Effector memory CD8-positive, alpha-beta T cell (primary cell): ENCODE measurements at regions not wholly inside any gene's neighbourhood (a gene's known extent, or its start where the extent isn't known, plus 50 kb on each side); places are given as distances from the start of the nearest gene placed in this dataset.
"Not testable (repeated sequence)": the region's sequence is repeated elsewhere in the genome, so short reads cannot be mapped to it uniquely, and the experiment has no call there.

Experiments used
- ATAC-seq: fragments of 150-1000 bp; cut with Tn5 transposase; replicated peaks from 2 replicates; pipeline ENCODE4 v1.10.0; 2021; ENCODE audit warnings: mild to moderate bottlenecking, moderate library complexity
- DNase-seq, 3 experiments: peaks; one replicate each; pipeline ENCODE4 v3.0.0; 2021
- H3K27ac Mint-ChIP-seq, 2 donors: one replicate each; pipeline ENCODE4 v1.8.0; 2022; ENCODE audit warnings: mild to moderate bottlenecking in 2 of 2, mixed read lengths in 2 of 2, moderate library complexity in 2 of 2
- H3K27me3 Mint-ChIP-seq, 2 donors: one replicate each; pipeline ENCODE4 v1.8.0; 2022; ENCODE audit warnings: mixed read lengths in 2 of 2
- H3K36me3 Mint-ChIP-seq: one replicate; pipeline ENCODE4 v1.8.0; 2022; ENCODE audit warnings: mild to moderate bottlenecking, moderate library complexity, mixed read lengths; ENCODE audit not compliant: insufficient read depth
- H3K4me1 Mint-ChIP-seq, 2 donors: one replicate each; pipeline ENCODE4 v1.8.0; 2022; ENCODE audit warnings: low read depth in 2 of 2, mixed read lengths in 2 of 2
- H3K4me3 Mint-ChIP-seq, 2 donors: one replicate each; pipeline ENCODE4 v1.8.0; 2022; ENCODE audit warnings: mild to moderate bottlenecking in 2 of 2, mixed read lengths in 2 of 2, moderate library complexity in 2 of 2
- H3K9me3 Mint-ChIP-seq, 2 donors: one replicate each; pipeline ENCODE4 v1.8.0; 2022; ENCODE audit warnings: mixed read lengths in 2 of 2

DNA sequence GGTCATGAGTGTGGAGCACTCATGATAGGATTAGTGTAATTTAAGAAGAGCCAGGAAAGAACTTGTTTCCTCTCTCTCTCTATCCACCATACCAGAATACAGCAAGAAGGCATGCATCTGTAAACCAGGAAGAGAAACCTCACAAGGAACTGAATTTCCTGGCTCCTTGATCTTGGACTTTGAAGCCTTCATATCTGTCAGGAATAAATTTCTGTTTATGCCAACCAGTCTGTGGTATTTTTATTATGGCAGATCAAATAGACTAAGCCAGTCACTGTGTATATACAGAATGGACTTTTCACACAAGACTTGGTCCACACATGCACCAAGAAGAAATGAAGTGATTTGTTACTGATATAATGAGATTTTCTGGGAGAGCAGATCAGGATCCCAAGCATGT, 930.1 kb upstream of the TMEFF2 start:
- no peak for DNase-seq
- no peak overlapping the region for H3K4me3 Mint-ChIP-seq
- no peaks in the 10 kb centered on the region for H3K9me3 Mint-ChIP-seq
- H3K36me3 Mint-ChIP-seq: no peaks in the 10 kb centered on the region
- no peak for ATAC-seq
- no peaks in the 10 kb centered on the region for H3K27me3 Mint-ChIP-seq
- no peaks in the 10 kb centered on the region for H3K4me1 Mint-ChIP-seq
- H3K27ac Mint-ChIP-seq: no peak overlapping the region

DNA sequence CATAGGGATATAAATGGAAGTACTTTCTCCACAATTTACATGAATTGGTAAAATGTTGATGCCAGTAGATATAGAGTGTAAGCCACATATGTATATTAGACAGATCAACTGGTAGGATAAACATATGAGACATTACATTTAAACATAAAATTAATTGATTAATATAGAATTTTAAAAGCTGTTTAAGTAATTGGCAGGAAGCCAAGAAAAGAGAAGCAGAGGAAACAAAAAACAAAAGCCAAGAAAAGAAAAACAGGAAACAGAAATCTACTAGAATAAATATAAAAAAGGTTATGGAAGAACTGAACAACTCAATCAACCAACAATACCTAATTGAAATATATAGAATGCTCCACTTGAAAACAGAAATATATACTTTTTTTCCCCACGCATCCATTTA, 920.1 kb upstream of the TMEFF2 start:
- Mint-ChIP-seq H3K4me3 (no peak overlapping the region), H3K27me3 (no peaks in the 10 kb centered on the region), H3K27ac (no peak overlapping the region), H3K9me3 (no peaks in the 10 kb centered on the region), H3K36me3 (no peaks in the 10 kb centered on the region), H3K4me1 (no peaks in the 10 kb centered on the region)
- DNase-seq (no peak), ATAC-seq (no peak)

GRCh38 chr2:193112986-193113385, 918.3 kb upstream of the TMEFF2 start:
- no peaks in the 10 kb centered on the region for H3K4me1 Mint-ChIP-seq
- no peak for ATAC-seq
- H3K27ac Mint-ChIP-seq: no peak overlapping the region
- no peak for DNase-seq
- H3K9me3 Mint-ChIP-seq: no peaks in the 10 kb centered on the region
- H3K27me3 Mint-ChIP-seq: no peaks in the 10 kb centered on the region
- no peak overlapping the region for H3K4me3 Mint-ChIP-seq
- no peaks in the 10 kb centered on the region for H3K36me3 Mint-ChIP-seq

- H3K36me3 Mint-ChIP-seq: no peaks in the 10 kb centered on the region
- no peak overlapping the region for H3K4me3 Mint-ChIP-seq
- DNase-seq: no peak
- no peaks in the 10 kb centered on the region for H3K27me3 Mint-ChIP-seq
- no peak overlapping the region for H3K27ac Mint-ChIP-seq
- ATAC-seq: no peak
- H3K9me3 Mint-ChIP-seq: peaks cover 1 to 6% of the 10 kb centered on the region in 2 donors
- H3K4me1 Mint-ChIP-seq: no peaks in the 10 kb centered on the region
These were observed 908.3 kb upstream of the TMEFF2 start for GRCh38 chr2:193103064-193103463.

GRCh38 chr2:193101591-193101990, 906.9 kb upstream of the TMEFF2 start:
- Mint-ChIP-seq H3K4me3 (no peak overlapping the region), H3K4me1 (no peaks in the 10 kb centered on the region), H3K9me3 (peaks cover 3 to 6% of the 10 kb centered on the region in 2 donors), H3K36me3 (no peaks in the 10 kb centered on the region), H3K27me3 (no peaks in the 10 kb centered on the region), H3K27ac (no peak overlapping the region)
- DNase-seq (no peak), ATAC-seq (no peak)

GRCh38 chr2:193088026-193088425, 893.3 kb upstream of the TMEFF2 start:
- Mint-ChIP-seq H3K27me3 (no peaks in the 10 kb centered on the region), H3K4me1 (no peaks in the 10 kb centered on the region), H3K36me3 (no peaks in the 10 kb centered on the region), H3K27ac (no peak overlapping the region), H3K9me3 (peaks cover 3 to 10% of the 10 kb centered on the region in 2 donors), H3K4me3 (no peak overlapping the region)
- ATAC-seq: no peak
- DNase-seq: no peak

- Mint-ChIP-seq H3K9me3 (peaks cover 1 to 7% of the 10 kb centered on the region in 2 donors), H3K4me3 (no peak overlapping the region), H3K27me3 (no peaks in the 10 kb centered on the region), H3K4me1 (no peaks in the 10 kb centered on the region), H3K36me3 (no peaks in the 10 kb centered on the region), H3K27ac (no peak overlapping the region)
- ATAC-seq (no peak), DNase-seq (no peak)
These were observed 882.3 kb upstream of the TMEFF2 start for GRCh38 chr2:193076995-193077394.

DNA sequence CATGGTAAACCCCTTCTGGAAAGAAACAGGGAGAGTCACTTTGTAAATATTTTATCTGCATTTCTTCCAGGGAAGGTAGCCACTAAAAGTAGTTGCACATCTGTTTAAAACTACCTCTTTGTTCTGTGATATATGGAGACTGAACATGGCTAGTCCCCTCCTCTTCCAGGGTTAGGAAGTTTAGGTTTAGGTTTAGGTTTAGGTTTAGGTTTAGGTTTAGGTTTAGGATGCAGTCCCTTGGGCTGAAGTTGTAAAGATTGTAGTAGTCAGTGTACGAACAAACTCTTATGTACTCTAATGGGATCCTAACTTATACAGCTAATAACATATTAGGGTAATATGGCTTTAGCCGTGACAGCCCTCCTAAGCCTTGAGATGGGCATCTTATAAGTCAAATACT, 880.2 kb upstream of the TMEFF2 start:
- ATAC-seq (no peak), DNase-seq (no peak)
- no peaks in the 10 kb centered on the region for H3K36me3 Mint-ChIP-seq
- no peak overlapping the region for H3K4me3 Mint-ChIP-seq
- H3K4me1 Mint-ChIP-seq: no peaks in the 10 kb centered on the region
- H3K27ac Mint-ChIP-seq: no peak overlapping the region
- H3K9me3 Mint-ChIP-seq: peaks cover 1 to 10% of the 10 kb centered on the region in 2 donors
- no peaks in the 10 kb centered on the region for H3K27me3 Mint-ChIP-seq

DNA sequence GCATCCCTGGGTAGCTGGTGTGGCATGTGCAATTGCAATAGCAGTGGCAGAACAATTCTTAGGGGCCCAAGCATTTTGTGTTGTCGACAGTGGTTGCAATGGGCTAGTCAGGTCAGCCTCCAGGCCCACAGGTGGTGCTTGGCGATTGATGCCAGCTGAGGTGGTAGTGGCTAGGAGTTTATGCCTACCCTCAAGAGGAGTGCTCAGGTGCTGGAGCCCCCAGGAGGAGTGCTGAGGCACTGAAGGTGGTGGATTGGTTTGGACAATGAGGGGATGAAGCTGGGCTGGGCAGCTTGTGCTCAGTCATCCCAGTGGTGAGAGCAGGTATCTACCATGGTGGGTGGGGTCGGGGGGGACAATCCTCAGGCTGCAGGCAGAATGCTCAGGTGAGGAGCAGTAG, 877.9 kb upstream of the TMEFF2 start:
- Mint-ChIP-seq H3K27me3 (no peaks in the 10 kb centered on the region), H3K27ac (no peak overlapping the region), H3K9me3 (peaks cover 1 to 10% of the 10 kb centered on the region in 2 donors), H3K4me1 (no peaks in the 10 kb centered on the region), H3K4me3 (no peak overlapping the region), H3K36me3 (no peaks in the 10 kb centered on the region)
- no peak for ATAC-seq
- DNase-seq: no peak

DNA sequence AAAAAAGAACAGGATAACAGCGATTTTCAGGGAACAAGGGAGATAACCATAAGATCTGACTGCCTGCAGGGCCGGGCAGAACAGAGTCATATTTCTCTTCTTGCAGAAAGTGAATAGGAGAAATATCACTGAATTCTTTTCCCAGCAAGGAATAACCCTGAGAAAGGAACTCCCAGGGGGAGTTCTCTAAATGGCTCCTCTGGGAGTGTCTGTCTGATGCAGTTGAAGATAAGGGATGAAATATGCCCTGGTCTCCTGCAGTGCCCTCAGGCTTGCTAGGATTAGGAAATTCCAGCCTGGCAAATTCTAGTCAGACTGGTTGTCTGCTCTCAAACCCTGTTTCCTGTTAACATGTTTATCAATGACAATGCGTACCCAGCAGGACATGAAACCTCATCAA, 830.8 kb upstream of the TMEFF2 start:
- not testable (repeated sequence) for H3K27me3 Mint-ChIP-seq, DNase-seq, H3K36me3 Mint-ChIP-seq, ATAC-seq, H3K4me1 Mint-ChIP-seq, H3K4me3 Mint-ChIP-seq, H3K27ac Mint-ChIP-seq
- H3K9me3 Mint-ChIP-seq: peaks cover 4 to 12% of the 10 kb centered on the region in 2 donors

DNA sequence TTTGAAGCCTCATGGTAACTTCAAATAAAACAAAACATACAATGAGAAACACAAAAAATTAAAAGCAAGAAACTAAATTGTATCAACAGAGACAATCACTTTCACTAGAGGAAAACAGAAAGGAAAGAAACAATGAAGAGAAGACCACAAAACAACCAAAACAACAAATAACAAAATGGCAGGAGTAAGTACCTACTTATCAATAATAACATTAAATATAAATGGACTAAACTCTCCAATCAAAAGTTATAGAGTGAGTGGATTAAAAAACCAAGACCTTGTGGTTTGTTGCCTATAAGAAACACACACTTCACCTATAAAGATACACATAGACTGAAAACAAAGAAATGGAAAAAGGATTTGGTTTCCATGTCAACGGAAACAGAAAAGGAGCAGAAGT, 830.1 kb upstream of the TMEFF2 start:
- no peak for DNase-seq
- H3K36me3 Mint-ChIP-seq: no peaks in the 10 kb centered on the region
- H3K4me3 Mint-ChIP-seq: no peak overlapping the region
- no peak overlapping the region for H3K27ac Mint-ChIP-seq
- peaks cover 2 to 7% of the 10 kb centered on the region in 2 donors for H3K9me3 Mint-ChIP-seq
- no peak for ATAC-seq
- H3K4me1 Mint-ChIP-seq: no peaks in the 10 kb centered on the region
- H3K27me3 Mint-ChIP-seq: no peaks in the 10 kb centered on the region

GRCh38 chr2:193011870-193012269, 817.1 kb upstream of the TMEFF2 start:
- DNase-seq: no peak
- Mint-ChIP-seq H3K27ac (no peak overlapping the region), H3K9me3 (peaks cover 0 to 5% of the 10 kb centered on the region in 2 donors), H3K36me3 (no peaks in the 10 kb centered on the region), H3K27me3 (no peaks in the 10 kb centered on the region), H3K4me3 (no peak overlapping the region), H3K4me1 (no peaks in the 10 kb centered on the region)
- ATAC-seq: no peak

- Mint-ChIP-seq H3K4me1 (no peaks in the 10 kb centered on the region), H3K27ac (no peak overlapping the region), H3K4me3 (no peak overlapping the region), H3K9me3 (peaks cover 5 to 6% of the 10 kb centered on the region in 2 donors), H3K36me3 (no peaks in the 10 kb centered on the region), H3K27me3 (no peaks in the 10 kb centered on the region)
- ATAC-seq (no peak), DNase-seq (no peak)
These were observed 798.3 kb upstream of the TMEFF2 start for GRCh38 chr2:192993059-192993458.

- H3K4me3 Mint-ChIP-seq: no peak overlapping the region
- ATAC-seq: no peak
- no peaks in the 10 kb centered on the region for H3K4me1 Mint-ChIP-seq
- H3K36me3 Mint-ChIP-seq: no peaks in the 10 kb centered on the region
- no peaks in the 10 kb centered on the region for H3K27me3 Mint-ChIP-seq
- DNase-seq: no peak
- peaks cover 0 to 1% of the 10 kb centered on the region in 2 donors for H3K9me3 Mint-ChIP-seq
- H3K27ac Mint-ChIP-seq: no peak overlapping the region
These were observed 788.4 kb upstream of the TMEFF2 start for GRCh38 chr2:192983173-192983572.

DNA sequence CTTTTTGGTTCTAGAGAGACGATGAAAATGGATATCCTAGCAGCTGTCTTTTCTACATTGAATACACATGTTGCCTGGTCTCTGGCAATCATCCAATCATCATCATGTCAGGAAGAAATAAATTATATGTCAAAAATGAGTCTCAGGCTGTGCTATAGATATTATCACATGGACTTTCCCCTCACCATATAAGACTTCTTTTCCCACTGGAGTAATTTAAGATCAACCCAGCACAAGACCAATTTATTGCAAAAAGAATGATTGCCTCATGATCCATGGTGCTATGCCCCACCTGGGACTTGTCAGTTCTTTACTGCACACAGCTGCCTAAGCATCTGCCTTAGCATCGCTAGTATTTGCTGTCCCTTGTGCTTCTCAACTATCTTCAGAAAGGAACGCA, 783.7 kb upstream of the TMEFF2 start:
- Mint-ChIP-seq H3K36me3 (no peaks in the 10 kb centered on the region), H3K27me3 (no peaks in the 10 kb centered on the region), H3K27ac (no peak overlapping the region), H3K4me3 (no peak overlapping the region), H3K4me1 (no peaks in the 10 kb centered on the region), H3K9me3 (peaks cover 0 to 1% of the 10 kb centered on the region in 2 donors)
- DNase-seq (no peak), ATAC-seq (no peak)
